ENCODE measurements at regions not wholly inside any gene's neighbourhood (a gene's known extent, or its start where the extent isn't known, plus 50 kb on each side); places are given as distances from the start of the nearest gene placed in this dataset.
"Not testable (repeated sequence)": the region's sequence is repeated elsewhere in the genome, so short reads cannot be mapped to it uniquely, and the experiment has no call there.

DNA sequence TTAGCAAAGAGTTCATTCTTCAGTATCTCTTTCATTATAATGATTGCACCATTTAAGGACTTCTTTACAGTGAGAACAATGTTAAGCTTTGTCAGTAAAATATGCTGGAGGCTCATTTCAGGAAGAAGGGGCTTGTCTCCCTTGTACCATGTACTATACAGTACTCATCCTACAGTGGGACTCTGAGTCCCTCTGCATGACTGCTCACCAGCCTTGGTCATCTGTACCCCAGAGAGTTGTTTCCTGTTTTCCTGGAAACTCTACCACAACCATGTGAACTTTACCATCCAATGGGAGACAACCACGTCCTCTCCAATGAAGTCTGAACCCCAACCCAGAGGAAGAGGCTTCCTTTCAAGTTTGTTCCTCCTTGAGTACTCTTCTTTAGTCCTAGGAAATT, 1171.1 kb upstream of the CRIM1 start:
- no peak overlapping the region for H3K4me3 ChIP-seq (ENCODE audit: low read length)
- TF ChIP-seq, protein P1, sequence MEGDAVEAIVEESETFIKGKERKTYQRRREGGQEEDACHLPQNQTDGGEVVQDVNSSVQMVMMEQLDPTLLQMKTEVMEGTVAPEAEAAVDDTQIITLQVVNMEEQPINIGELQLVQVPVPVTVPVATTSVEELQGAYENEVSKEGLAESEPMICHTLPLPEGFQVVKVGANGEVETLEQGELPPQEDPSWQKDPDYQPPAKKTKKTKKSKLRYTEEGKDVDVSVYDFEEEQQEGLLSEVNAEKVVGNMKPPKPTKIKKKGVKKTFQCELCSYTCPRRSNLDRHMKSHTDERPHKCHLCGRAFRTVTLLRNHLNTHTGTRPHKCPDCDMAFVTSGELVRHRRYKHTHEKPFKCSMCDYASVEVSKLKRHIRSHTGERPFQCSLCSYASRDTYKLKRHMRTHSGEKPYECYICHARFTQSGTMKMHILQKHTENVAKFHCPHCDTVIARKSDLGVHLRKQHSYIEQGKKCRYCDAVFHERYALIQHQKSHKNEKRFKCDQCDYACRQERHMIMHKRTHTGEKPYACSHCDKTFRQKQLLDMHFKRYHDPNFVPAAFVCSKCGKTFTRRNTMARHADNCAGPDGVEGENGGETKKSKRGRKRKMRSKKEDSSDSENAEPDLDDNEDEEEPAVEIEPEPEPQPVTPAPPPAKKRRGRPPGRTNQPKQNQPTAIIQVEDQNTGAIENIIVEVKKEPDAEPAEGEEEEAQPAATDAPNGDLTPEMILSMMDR (conservative IDR thresholded peaks at IDR 0.05; ENCODE audit: low read length): no peak
- no peak for DNase-seq (ENCODE audit: low read depth)

DNA sequence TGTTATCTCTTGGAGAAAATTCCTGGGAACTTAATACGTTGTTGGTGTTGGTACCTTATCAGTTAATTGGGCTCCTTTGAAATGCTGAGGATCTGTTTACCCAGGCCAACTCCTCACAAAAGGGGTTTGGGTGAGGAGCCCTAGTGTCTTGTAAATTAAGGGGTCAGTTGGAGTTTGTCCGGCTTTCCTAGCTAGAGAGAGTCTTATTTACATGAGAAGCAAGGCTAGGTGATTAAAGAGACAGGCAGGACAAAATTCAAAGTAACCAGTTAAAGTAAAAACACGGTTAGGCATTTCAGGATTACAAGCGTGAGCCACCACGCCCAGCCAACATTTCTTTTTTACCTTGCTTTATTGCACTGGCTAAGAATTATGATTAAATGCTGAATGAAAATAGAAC, 1178.9 kb upstream of the CRIM1 start:
- not testable (repeated sequence) for H3K4me3 ChIP-seq (ENCODE audit: low read length); DNase-seq (ENCODE audit: low read depth)

DNA sequence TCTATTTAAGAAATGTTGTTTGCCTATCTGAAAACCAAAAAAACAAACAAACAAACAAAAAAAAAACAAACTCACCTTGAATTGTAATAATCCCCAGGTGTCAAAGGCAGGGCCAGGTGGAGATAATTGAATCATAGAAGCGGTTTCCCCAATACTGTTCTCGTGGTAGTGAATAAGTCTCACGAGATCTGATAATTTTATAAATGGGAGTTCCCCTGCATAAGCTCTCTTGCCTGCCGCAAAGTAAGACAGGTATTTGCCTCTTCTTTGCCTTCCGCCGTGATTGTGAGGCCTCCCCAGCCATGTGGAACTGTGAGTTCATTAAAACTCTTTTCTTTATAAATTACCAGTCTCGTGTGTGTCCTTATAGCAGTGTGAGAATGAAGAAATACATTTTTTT, 1180.7 kb upstream of the CRIM1 start:
- H3K4me3 ChIP-seq (ENCODE audit: low read length): no peak overlapping the region
- TF ChIP-seq, protein P1 (conservative IDR thresholded peaks at IDR 0.05; ENCODE audit: low read length): no peak
- no peak for DNase-seq (ENCODE audit: low read depth)

DNA sequence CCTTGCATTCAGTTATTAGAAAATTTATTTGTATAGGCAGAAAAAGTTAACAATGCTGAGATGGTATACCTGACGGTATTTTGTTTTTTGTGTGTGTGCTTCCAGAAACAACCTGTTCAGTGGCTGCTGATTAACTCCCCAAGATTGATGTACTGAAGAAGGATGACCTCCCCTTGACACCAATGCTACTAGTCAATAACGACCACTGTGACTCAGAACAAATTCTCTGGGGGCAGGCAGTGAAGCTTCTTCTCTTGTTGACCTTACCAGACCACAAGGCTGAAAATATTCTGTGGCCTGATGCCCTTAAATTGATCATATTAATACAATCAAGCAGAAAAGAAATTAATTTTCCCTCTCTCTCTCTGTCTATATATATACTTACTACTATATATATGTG, 1182.9 kb upstream of the CRIM1 start:
- no peak overlapping the region for H3K4me3 ChIP-seq (ENCODE audit: low read length)
- TF ChIP-seq, protein P1 (conservative IDR thresholded peaks at IDR 0.05; ENCODE audit: low read length): no peak
- DNase-seq (ENCODE audit: low read depth): no peak

DNA sequence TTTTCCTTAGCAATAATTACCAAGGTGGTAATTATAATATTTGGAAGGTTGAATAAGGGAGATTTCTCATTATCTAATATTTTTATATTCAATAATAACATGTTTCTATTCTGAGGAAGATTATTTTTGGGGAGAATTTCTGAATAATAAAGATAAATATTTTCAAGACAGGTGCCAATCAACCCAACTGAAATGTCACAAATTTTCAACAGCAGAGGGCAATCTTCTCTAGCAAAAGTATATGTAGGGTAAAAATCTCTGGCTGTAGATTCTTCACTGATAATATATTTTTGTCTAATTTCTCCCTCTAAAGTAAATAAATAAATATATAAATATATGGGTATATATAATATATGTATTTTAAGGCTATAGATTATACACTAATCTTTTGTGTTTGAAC, 1187.2 kb upstream of the CRIM1 start:
- no peak for DNase-seq (ENCODE audit: low read depth)
- H3K4me3 ChIP-seq (ENCODE audit: low read length): no peak overlapping the region
- TF ChIP-seq, protein P1 (conservative IDR thresholded peaks at IDR 0.05; ENCODE audit: low read length): no peak

DNA sequence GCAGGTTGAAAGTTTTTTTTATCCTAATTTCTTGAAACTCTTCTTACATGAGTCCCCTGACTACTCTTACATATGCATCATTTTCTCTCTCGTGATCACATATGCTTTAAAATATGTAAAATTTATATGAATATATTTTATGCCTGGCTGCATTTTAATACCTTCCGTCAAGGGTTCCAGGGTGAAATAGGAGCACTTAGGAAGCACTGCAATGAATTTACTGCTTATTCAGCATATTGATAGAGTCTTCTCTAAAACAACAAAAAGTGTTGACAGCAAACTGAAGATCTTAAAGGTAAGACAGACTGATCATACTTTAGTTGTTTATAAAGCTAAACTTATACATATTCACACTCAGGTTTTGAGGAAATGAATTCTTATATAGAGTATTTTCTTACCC, 1191.6 kb upstream of the CRIM1 start:
- H3K4me3 ChIP-seq (ENCODE audit: low read length): no peak overlapping the region
- DNase-seq (ENCODE audit: low read depth): no peak
- TF ChIP-seq, protein P1 (conservative IDR thresholded peaks at IDR 0.05; ENCODE audit: low read length): no peak

DNA sequence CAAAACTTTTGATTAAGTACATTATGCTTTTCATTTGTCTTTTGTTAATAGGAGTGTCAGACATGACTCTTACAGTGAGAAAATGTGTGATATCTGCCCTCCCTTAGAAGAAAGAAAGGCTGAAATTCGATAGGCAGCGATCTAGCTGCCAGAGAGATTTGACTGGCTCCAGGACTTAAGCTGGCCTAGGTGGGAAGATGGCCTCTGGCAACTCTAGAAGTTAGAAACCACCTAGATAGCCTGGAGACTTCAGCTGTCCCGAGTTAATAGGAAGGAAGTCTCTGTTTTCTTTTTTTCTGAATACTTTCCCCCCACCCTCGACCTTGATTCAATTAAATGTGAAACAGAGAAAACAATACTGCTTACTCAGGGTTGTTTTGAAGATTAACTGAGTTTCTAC, 1194.7 kb upstream of the CRIM1 start:
- DNase-seq (ENCODE audit: low read depth): no peak
- H3K4me3 ChIP-seq (ENCODE audit: low read length): no peak overlapping the region
- TF ChIP-seq, protein P1 (conservative IDR thresholded peaks at IDR 0.05; ENCODE audit: low read length): no peak

DNA sequence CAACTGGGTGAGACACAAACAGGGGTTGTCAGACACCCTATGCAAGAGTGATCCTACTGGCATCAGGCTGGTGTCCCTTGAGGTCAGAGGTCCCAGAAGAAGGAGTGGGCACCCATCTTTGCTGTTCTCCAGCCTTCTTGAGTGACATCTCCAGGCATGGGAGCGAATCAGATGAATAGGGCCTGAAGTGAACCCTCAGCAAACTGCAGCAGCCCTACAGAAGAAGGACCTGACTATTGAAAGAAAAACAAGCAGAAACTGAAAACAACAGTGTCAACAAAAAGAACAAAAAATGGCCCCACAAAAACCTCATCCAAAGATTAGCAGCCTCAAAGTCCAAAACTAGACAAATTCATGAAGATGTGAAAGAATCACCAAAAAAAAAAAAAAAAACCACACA, 1229.7 kb upstream of the CRIM1 start:
- no peak overlapping the region for H3K4me3 ChIP-seq (ENCODE audit: low read length)
- TF ChIP-seq, protein P1 (conservative IDR thresholded peaks at IDR 0.05; ENCODE audit: low read length): no peak
- DNase-seq (ENCODE audit: low read depth): no peak

All from AG10803 (cell line).